ENCODE measurements at regions not wholly inside any gene's neighbourhood (a gene's known extent, or its start where the extent isn't known, plus 50 kb on each side); places are given as distances from the start of the nearest gene placed in this dataset.
"Not testable (repeated sequence)": the region's sequence is repeated elsewhere in the genome, so short reads cannot be mapped to it uniquely, and the experiment has no call there.

DNA sequence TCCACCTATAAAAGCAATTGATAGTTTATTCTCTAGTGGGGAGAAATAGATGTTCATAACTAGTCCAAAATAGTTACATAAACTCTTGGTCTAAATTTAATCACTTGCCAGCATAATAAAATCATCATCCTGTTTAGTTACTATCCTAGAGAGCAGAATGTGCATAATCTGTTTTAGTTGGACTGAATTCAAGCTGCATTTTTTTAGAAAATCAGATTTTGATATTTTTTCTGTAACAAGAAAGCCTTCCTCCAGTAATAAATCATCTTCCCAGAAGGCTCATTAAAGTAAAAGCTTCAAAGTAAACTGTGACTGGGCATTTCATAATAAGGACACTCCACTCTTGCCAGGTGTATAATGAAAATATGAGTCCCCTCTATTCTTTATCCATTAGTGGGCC is 453.1 kb downstream of the TRAM1L1 start:
- DNase-seq (no peak), ATAC-seq (no peak)
- Histone ChIP-seq H3K27me3 (ENCODE audit: low read length) (no peaks in the 10 kb centered on the region), H3K4me2 (ENCODE audit: low read length) (no peak overlapping the region), H3K79me2 (ENCODE audit: low read length) (no peaks in the 10 kb centered on the region), H3K36me3 (ENCODE audit: low read depth, low read length) (no peaks in the 10 kb centered on the region), H3F3A (ENCODE audit: low read length, unreplicated experiment) (no peaks in the 10 kb centered on the region), H3K9ac (ENCODE audit: low read length) (no peak overlapping the region), H3K9me2 (replicated peaks; ENCODE audit: low read length) (no peaks in the 10 kb centered on the region), H3K9me3 (ENCODE audit: low read length) (no peaks in the 10 kb centered on the region), H2AFZ (ENCODE audit: low read length) (no peak overlapping the region), H3K4me1 (ENCODE audit: insufficient read depth, low read length) (no peaks in the 10 kb centered on the region), H4K20me1 (ENCODE audit: low read length) (no peaks in the 10 kb centered on the region), H3K27ac (ENCODE audit: low read length) (no peak overlapping the region), H3K4me3 (ENCODE audit: low read length) (no peak overlapping the region)
- ChIA-PET CTCF (interaction anchor here (0.5 kb wide), 1 partner anchor 778 kb away, joined by 4 read pairs; no protein-coding TSS in a partner anchor), POLR2A (ENCODE audit: unreplicated experiment) (no interaction called here)
- no TSS peak for BruUV-seq (replicated peaks)
- intact Hi-C loops (cut with micrococcal nuclease), result no loop called here
- TF ChIP-seq EZH2phosphoT487 (IDR thresholded peaks at IDR 0.05; ENCODE audit: borderline replicate concordance, low read length) (no peak), EZH2 (IDR thresholded peaks at IDR 0.05; ENCODE audit: low read length, unreplicated experiment) (no peak)
- TF ChIP-seq, protein P1, sequence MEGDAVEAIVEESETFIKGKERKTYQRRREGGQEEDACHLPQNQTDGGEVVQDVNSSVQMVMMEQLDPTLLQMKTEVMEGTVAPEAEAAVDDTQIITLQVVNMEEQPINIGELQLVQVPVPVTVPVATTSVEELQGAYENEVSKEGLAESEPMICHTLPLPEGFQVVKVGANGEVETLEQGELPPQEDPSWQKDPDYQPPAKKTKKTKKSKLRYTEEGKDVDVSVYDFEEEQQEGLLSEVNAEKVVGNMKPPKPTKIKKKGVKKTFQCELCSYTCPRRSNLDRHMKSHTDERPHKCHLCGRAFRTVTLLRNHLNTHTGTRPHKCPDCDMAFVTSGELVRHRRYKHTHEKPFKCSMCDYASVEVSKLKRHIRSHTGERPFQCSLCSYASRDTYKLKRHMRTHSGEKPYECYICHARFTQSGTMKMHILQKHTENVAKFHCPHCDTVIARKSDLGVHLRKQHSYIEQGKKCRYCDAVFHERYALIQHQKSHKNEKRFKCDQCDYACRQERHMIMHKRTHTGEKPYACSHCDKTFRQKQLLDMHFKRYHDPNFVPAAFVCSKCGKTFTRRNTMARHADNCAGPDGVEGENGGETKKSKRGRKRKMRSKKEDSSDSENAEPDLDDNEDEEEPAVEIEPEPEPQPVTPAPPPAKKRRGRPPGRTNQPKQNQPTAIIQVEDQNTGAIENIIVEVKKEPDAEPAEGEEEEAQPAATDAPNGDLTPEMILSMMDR (conservative IDR thresholded peaks at IDR 0.05; ENCODE audit: low read depth, low read length), result no peak

DNA sequence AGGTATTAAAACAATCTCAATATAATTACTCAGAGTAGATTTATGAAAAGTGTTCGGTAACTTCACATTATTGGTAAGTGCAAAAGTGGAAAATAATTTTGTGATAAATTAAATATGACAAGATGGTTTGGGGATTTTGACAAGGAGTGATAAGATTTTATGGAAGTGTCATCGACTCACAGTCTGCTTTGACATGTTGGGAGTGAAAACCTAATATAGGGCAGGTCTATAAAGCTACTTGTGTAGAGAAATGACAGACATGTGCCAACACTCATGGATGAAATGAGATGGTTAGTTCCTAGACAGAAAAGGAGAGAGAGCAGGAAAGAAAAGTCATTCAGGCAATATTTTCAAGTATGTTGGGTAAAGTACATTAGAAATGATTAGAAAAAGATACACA is 456.8 kb downstream of the TRAM1L1 start:
- Histone ChIP-seq H3K4me1 (ENCODE audit: insufficient read depth, low read length) (no peaks in the 10 kb centered on the region), H3F3A (ENCODE audit: low read length, unreplicated experiment) (no peaks in the 10 kb centered on the region), H4K20me1 (ENCODE audit: low read length) (no peaks in the 10 kb centered on the region), H3K9me3 (ENCODE audit: low read length) (no peaks in the 10 kb centered on the region), H3K79me2 (ENCODE audit: low read length) (no peaks in the 10 kb centered on the region), H3K4me2 (ENCODE audit: low read length) (no peak overlapping the region), H3K36me3 (ENCODE audit: low read depth, low read length) (no peaks in the 10 kb centered on the region), H3K4me3 (ENCODE audit: low read length) (no peak overlapping the region), H3K27me3 (ENCODE audit: low read length) (no peaks in the 10 kb centered on the region), H2AFZ (ENCODE audit: low read length) (no peak overlapping the region), H3K27ac (ENCODE audit: low read length) (no peak overlapping the region), H3K9ac (ENCODE audit: low read length) (no peak overlapping the region), H3K9me2 (replicated peaks; ENCODE audit: low read length) (no peaks in the 10 kb centered on the region)
- intact Hi-C loops (cut with micrococcal nuclease), result no loop called here
- CTCF ChIA-PET, result no interaction called here
- TF ChIP-seq EZH2 (IDR thresholded peaks at IDR 0.05; ENCODE audit: low read length, unreplicated experiment) (no peak), EZH2phosphoT487 (IDR thresholded peaks at IDR 0.05; ENCODE audit: borderline replicate concordance, low read length) (no peak)
- TF ChIP-seq, protein P1 (conservative IDR thresholded peaks at IDR 0.05; ENCODE audit: low read depth, low read length), result no peak
- ATAC-seq (no peak), DNase-seq (no peak)
- BruUV-seq (replicated peaks), result no TSS peak
- POLR2A ChIA-PET (ENCODE audit: unreplicated experiment), result no interaction called here

- TF ChIP-seq EZH2phosphoT487 (IDR thresholded peaks at IDR 0.05; ENCODE audit: borderline replicate concordance, low read length) (no peak), EZH2 (IDR thresholded peaks at IDR 0.05; ENCODE audit: low read length, unreplicated experiment) (no peak)
- TF ChIP-seq, protein P1 (conservative IDR thresholded peaks at IDR 0.05; ENCODE audit: low read depth, low read length), result no peak
- Histone ChIP-seq H3K4me2 (ENCODE audit: low read length) (no peak overlapping the region), H3K27ac (ENCODE audit: low read length) (no peak overlapping the region), H3K4me3 (ENCODE audit: low read length) (no peak overlapping the region), H3K9me2 (replicated peaks; ENCODE audit: low read length) (no peaks in the 10 kb centered on the region), H3K9ac (ENCODE audit: low read length) (no peak overlapping the region), H3K79me2 (ENCODE audit: low read length) (no peaks in the 10 kb centered on the region), H3K9me3 (ENCODE audit: low read length) (no peaks in the 10 kb centered on the region), H2AFZ (ENCODE audit: low read length) (no peak overlapping the region), H3F3A (ENCODE audit: low read length, unreplicated experiment) (no peaks in the 10 kb centered on the region), H4K20me1 (ENCODE audit: low read length) (no peaks in the 10 kb centered on the region), H3K27me3 (ENCODE audit: low read length) (no peaks in the 10 kb centered on the region), H3K36me3 (ENCODE audit: low read depth, low read length) (no peaks in the 10 kb centered on the region), H3K4me1 (ENCODE audit: insufficient read depth, low read length) (no peaks in the 10 kb centered on the region)
- DNase-seq (no peak), ATAC-seq (no peak)
- CTCF ChIA-PET, result no interaction called here
- no TSS peak for BruUV-seq (replicated peaks)
- intact Hi-C loops (cut with micrococcal nuclease), result no loop called here
- POLR2A ChIA-PET (ENCODE audit: unreplicated experiment), result interaction anchor here (0.5 kb wide), 1 partner anchor 131 kb away, joined by 4 read pairs; no protein-coding TSS in a partner anchor
These were observed 457.8 kb downstream of the TRAM1L1 start for GRCh38 chr4:116627545-116627944.

DNA sequence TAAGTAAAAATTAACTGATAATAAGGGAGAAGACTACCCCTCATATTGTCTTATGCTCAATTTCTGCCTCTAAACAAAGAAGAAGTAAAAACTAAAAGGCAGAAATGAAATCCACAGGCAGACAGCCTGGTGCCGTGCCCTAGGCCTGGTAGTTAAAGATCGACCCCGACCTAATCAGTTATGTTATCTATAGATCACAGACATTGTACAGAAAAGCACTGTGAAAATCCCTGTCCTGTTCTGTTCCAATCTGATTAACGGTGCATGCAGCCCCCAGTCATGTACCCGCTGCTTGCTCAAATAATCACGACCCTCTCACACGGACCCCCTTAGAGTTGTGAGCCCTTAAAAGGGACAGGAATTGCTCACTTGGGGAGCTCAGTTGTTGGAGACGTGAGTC is 465.9 kb downstream of the TRAM1L1 start:
- intact Hi-C loops (cut with micrococcal nuclease); H3K4me2 ChIP-seq (ENCODE audit: low read length); H3K9ac ChIP-seq (ENCODE audit: low read length); H3F3A ChIP-seq (ENCODE audit: low read length, unreplicated experiment); H3K9me3 ChIP-seq (ENCODE audit: low read length); H3K9me2 ChIP-seq (replicated peaks; ENCODE audit: low read length); H3K4me3 ChIP-seq (ENCODE audit: low read length); POLR2A ChIA-PET (ENCODE audit: unreplicated experiment); H3K36me3 ChIP-seq (ENCODE audit: low read depth, low read length); H3K27ac ChIP-seq (ENCODE audit: low read length); H3K27me3 ChIP-seq (ENCODE audit: low read length); H3K79me2 ChIP-seq (ENCODE audit: low read length); ATAC-seq; H3K4me1 ChIP-seq (ENCODE audit: insufficient read depth, low read length); BruUV-seq (replicated peaks); H4K20me1 ChIP-seq (ENCODE audit: low read length); CTCF ChIA-PET; H2AFZ ChIP-seq (ENCODE audit: low read length); DNase-seq: not testable (repeated sequence)

All from PC-3 (cell line).